RWPE2 (cell line): ENCODE measurements at regions not wholly inside any gene's neighbourhood (a gene's known extent, or its start where the extent isn't known, plus 50 kb on each side); places are given as distances from the start of the nearest gene placed in this dataset.
A peak's percentile ranks its signal among the peaks of the same experiment; 100 is the strongest.

Experiments used
- ATAC-seq: fragments of 200-7000 bp; cut with Tn5 transposase; 3 replicates; pipeline ENCODE4 v1.9.1; 2021; ENCODE audit warnings: low read depth
- DNase-seq: peaks from one replicate; pipeline ENCODE4 v3.0.0-alpha.2; 2020; ENCODE audit warnings: low spot score
- H3K27ac ChIP-seq: fragments of 450-650 bp; 2 replicates; pipeline ENCODE4 v1.5.1; 2017; ENCODE audit warnings: mild to moderate bottlenecking; ENCODE audit not compliant: poor library complexity, severe bottlenecking
- H3K27me3 ChIP-seq: fragments of 250-450 bp; sonication (Bioruptor Pico); 2 replicates; pipeline ENCODE4 v1.5.1; 2021; ENCODE audit warnings: mild to moderate bottlenecking, moderate library complexity; ENCODE audit not compliant: insufficient read depth, poor library complexity, severe bottlenecking
- H3K36me3 ChIP-seq: fragments of 250-450 bp; sonication (Bioruptor Pico); 2 replicates; pipeline ENCODE4 v1.5.1; 2020; ENCODE audit warnings: low read depth, mild to moderate bottlenecking, moderate library complexity
- H3K4me1 ChIP-seq: fragments of 250-450 bp; sonication (Bioruptor Pico); 2 replicates; pipeline ENCODE4 v1.5.1; 2021; ENCODE audit warnings: mild to moderate bottlenecking, moderate library complexity; ENCODE audit not compliant: insufficient read depth, poor library complexity, severe bottlenecking
- H3K4me3 ChIP-seq: fragments of 250-450 bp; sonication (Bioruptor Pico); 2 replicates; pipeline ENCODE4 v1.5.1; 2021; ENCODE audit warnings: mild to moderate bottlenecking, moderate library complexity; ENCODE audit not compliant: severe bottlenecking
- H3K9me3 ChIP-seq: fragments of 250-450 bp; sonication (Bioruptor Pico); 2 replicates; pipeline ENCODE4 v1.5.1; 2021; ENCODE audit warnings: mild to moderate bottlenecking, moderate library complexity; ENCODE audit not compliant: severe bottlenecking
- TF ChIP-seq, protein P1 (sequence below): fragments of 450-650 bp; IDR thresholded peaks from one replicate; pipeline ENCODE4 v1.5.1; 2017; ENCODE audit warnings: mild to moderate bottlenecking, moderate library complexity; ENCODE audit not compliant: poor library complexity, severe bottlenecking

GRCh38 chr9:135299239-135299590, 180.4 kb upstream of the PPP1R26 start:
- Histone ChIP-seq H3K4me3 (no peak overlapping the region), H3K27me3 (peaks cover 78% of the 10 kb centered on the region), H3K4me1 (no peaks in the 10 kb centered on the region), H3K36me3 (no peaks in the 10 kb centered on the region), H3K9me3 (no peaks in the 10 kb centered on the region), H3K27ac (no peak overlapping the region)
- DNase-seq, result no peak
- TF ChIP-seq, protein P1, sequence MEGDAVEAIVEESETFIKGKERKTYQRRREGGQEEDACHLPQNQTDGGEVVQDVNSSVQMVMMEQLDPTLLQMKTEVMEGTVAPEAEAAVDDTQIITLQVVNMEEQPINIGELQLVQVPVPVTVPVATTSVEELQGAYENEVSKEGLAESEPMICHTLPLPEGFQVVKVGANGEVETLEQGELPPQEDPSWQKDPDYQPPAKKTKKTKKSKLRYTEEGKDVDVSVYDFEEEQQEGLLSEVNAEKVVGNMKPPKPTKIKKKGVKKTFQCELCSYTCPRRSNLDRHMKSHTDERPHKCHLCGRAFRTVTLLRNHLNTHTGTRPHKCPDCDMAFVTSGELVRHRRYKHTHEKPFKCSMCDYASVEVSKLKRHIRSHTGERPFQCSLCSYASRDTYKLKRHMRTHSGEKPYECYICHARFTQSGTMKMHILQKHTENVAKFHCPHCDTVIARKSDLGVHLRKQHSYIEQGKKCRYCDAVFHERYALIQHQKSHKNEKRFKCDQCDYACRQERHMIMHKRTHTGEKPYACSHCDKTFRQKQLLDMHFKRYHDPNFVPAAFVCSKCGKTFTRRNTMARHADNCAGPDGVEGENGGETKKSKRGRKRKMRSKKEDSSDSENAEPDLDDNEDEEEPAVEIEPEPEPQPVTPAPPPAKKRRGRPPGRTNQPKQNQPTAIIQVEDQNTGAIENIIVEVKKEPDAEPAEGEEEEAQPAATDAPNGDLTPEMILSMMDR, result no peak
- no peak for ATAC-seq

- H3K4me3 ChIP-seq, result no peak overlapping the region
- ATAC-seq (no peak), DNase-seq (no peak)
- TF ChIP-seq, protein P1, result no peak
- no peaks in the 10 kb centered on the region for H3K36me3 ChIP-seq
- peaks cover 78% of the 10 kb centered on the region for H3K27me3 ChIP-seq
- H3K27ac ChIP-seq, result no peak overlapping the region
- no peaks in the 10 kb centered on the region for H3K4me1 ChIP-seq
- no peaks in the 10 kb centered on the region for H3K9me3 ChIP-seq
Measured at GRCh38 chr9:135299651-135300345, 179.8 kb upstream of the PPP1R26 start.

GRCh38 chr9:135300346-135301141, 179.0 kb upstream of the PPP1R26 start:
- DNase-seq (no peak), ATAC-seq (0 out of 3 replicates have a peak, but pooled peaks have one; percentile 33)
- no peaks in the 10 kb centered on the region for H3K4me1 ChIP-seq

DNA sequence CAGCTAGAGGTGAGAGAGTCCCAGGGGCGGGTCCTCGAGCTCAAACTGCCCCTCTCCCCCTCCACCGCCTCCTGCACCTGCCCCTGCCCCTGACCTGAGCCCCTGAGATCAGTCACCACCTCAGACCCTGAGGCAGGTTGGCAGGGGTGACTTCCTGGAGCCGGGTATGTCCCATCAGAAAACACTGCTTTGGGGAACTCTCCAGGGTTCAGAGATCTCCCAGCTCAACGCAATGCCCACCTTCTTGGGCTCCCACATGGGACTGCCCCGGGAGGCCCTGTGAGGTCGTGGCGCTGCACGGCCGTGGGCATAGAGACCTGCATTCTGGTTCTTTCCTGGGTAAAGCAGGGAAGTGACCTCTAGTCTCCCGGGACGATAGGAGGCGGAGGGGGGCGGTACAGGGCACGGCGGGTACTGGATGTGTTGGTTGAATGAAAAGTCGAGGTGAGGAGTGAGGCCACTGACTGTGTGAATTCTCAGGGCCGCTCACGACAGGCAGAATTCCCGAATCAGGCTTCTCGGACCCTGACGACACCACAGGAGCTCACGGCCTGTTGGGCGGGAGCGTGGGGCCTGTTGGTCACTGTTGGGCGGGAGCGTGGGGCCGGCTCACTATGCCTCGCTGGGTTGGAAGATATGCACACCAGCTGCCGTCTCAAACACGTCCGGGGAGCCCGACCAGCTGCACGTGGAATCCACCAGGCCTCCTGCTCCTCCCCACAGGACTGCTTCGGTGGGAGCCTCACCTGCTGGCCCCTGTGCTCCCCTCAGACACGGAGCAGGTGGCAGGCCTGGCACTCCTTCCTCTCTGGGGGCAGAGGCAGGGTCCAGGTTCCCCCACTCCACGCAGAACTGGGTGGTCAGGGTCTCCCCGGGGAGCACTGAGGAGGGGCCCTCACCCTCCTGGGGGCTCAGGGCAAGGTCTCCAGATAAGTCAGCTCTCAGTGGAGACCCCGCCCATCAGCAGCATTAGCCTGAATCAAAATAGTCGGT, 178.0 kb upstream of the PPP1R26 start:
- DNase-seq (no peak), ATAC-seq (no peak)
- TF ChIP-seq, protein P1, result no peak
- Histone ChIP-seq H3K27ac (no peak overlapping the region), H3K36me3 (no peaks in the 10 kb centered on the region), H3K27me3 (peaks cover 75% of the 10 kb centered on the region), H3K4me3 (no peak overlapping the region), H3K9me3 (no peaks in the 10 kb centered on the region), H3K4me1 (no peaks in the 10 kb centered on the region)

More at GRCh38 chr9:135300346-135301141, 179.0 kb upstream of the PPP1R26 start:
- no peak overlapping the region for H3K4me3 ChIP-seq
- no peak overlapping the region for H3K27ac ChIP-seq
- no peaks in the 10 kb centered on the region for H3K9me3 ChIP-seq
- peaks cover 79% of the 10 kb centered on the region for H3K27me3 ChIP-seq
- TF ChIP-seq, protein P1, result no peak
- no peaks in the 10 kb centered on the region for H3K36me3 ChIP-seq
